A673 (cell line): ENCODE measurements at regions not wholly inside any gene's neighbourhood (a gene's known extent, or its start where the extent isn't known, plus 50 kb on each side); places are given as distances from the start of the nearest gene placed in this dataset.

Source experiments
- CTCF ChIP-seq: fragments of 300-800, 200-600 bp; sonication (generic); conservative IDR thresholded peaks from 2 replicates; pipeline ENCODE4 v1.5.1; 2017; ENCODE audit warnings: low read depth, mild to moderate bottlenecking, antibody characterized with exemption, low read length, moderate library complexity, mixed read lengths
- EZH2 ChIP-seq: fragments of 200-600 bp; sonication (generic); IDR thresholded peaks from 2 replicates; pipeline ENCODE4 v1.6.1; 2017; ENCODE audit warnings: borderline replicate concordance, low read depth, mild to moderate bottlenecking, mixed read lengths, antibody characterized with exemption, low read length; ENCODE audit not compliant: poor library complexity, severe bottlenecking

- TF ChIP-seq CTCF (no peak), EZH2 (no peak)
Measured at GRCh38 chr11:128285321-128285720, 302.0 kb downstream of the ETS1 start.
